Activated CD4-positive, alpha-beta T cell treated with anti-CD3 and anti-CD28 coated beads, Interleukin-2, amount 50 U/mL, for 1 hour (primary cell): ENCODE measurements at regions not wholly inside any gene's neighbourhood (a gene's known extent, or its start where the extent isn't known, plus 50 kb on each side); places are given as distances from the start of the nearest gene placed in this dataset.

ENCODE experiments used
- DNase-seq: peaks from one replicate; pipeline ENCODE4 v3.0.0-alpha.2; 2020

DNA sequence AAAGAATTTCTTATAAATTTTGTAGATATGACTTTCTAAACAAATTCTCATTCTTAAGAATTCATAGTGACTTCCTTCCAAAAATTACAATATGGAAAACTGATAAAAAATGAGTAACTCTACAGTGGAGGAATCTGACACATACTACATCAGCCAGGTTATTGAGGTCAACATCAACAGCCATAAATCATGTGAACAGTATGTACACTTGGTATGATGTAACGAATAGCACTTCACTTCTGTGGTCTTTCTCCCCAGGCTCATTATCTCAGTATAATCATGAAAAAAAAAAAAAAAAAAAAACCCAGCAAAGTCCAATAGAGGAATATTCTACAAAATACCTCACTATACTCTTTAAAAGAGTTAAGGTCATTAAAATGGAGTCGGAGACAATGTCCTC, 111.2 kb upstream of the SUCLG2 start:
- DNase-seq, result no peak

DNA sequence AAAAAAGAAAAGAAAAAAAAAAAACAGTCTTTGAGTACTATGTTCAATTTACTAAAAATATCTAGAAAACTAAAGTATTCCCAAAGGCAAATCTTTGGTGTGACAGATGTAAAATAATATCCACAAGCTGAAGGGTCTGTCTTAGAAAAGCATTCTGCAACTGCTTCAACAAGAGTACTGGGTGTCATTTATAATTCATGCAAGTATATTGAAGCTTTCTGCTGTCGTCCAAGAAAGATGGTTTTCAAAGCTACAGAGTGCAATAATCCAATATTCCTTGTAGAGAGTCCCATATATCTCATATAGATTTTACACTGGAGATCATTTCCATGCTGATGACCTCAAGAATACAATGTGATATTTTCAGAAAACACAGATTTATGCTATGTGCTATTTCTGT, 90.9 kb upstream of the SUCLG2 start:
- no peak for DNase-seq

DNA sequence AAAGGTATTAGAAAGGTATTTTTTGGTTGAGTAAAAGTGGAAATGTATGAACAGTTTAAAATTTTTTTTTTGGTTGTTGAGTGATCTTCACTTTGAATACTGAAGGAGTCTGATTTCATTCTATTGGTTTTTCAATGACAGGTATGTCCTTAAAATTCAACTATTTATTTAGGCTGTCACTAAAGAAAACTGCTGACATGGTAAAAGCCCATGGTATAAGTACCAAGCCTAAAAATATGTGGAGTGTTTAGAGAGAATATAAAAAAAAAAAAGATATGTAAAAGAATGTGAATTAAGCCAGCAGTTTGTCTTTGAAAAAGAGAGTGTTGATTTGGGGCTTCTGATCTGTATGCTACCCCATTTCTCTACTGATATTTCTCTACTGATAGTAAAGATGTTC, 90.3 kb upstream of the SUCLG2 start:
- DNase-seq, result no peak

DNA sequence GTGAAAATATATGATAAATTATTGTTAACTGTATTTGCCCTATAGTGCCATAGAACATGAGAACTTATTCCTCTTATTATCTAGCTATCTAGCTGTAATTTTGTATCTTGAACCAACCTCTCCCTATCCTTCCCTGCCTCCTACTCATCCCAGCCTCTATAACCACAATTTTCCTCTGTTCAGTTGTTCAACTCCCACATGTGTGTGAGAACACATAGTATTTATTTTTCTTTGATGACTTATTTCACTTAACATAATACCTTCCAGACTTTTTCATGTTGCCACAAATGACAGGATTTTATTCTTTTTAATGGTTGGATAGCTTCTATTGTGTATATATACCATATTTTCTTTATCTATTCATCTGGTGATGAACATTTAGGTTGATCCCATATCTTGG, 85.4 kb upstream of the SUCLG2 start:
- DNase-seq, result no peak

DNA sequence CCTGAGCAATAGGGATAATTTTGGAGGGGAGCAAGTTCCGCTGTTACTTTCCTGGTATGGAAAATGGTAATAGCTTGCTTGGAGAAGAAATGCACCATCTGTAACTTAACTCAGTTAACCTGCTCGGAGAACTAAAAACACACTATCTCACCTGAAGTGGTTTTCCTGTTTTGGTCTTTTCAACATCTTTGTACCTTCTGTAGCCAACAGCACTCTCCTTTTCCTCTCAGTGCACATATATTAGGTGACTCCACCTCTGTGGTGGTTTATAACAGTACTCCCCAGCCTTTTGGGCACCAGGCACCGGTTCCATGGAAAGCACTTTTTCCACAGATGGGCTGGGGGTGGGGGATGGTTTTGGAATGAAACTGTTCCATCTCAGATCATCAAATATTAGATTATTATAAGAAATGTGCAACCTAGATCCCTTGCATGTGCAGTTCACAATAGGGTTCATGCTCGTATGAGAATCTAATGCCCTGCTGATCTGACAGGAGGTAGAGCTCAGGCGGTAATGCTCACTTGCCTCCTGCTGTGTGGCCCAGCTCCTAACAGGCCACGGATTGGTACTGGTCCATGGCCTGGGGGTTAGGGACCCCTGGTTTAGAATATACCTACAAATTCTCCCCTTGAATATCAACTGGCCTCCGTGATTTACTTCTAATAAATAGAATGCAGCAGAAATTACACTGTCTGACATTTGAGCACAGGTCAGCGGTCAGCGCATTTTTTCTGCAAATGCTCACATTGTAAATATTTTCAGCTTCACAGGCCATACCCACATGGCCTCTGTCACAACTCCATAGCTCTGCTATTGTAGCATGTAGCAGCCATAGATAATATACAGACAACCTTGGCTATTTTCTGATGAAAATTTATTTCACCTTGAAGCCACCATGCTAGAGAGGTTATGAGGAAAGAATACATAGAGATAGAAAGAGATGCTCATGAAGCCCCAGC, 83.8 kb upstream of the SUCLG2 start:
- DNase-seq, result no peak

- no peak for DNase-seq
Observed at GRCh38 chr3:67737140-67737539, 82.7 kb upstream of the SUCLG2 start.

GRCh38 chr3:67733269-67733950, 79.0 kb upstream of the SUCLG2 start:
- no peak for DNase-seq

DNA sequence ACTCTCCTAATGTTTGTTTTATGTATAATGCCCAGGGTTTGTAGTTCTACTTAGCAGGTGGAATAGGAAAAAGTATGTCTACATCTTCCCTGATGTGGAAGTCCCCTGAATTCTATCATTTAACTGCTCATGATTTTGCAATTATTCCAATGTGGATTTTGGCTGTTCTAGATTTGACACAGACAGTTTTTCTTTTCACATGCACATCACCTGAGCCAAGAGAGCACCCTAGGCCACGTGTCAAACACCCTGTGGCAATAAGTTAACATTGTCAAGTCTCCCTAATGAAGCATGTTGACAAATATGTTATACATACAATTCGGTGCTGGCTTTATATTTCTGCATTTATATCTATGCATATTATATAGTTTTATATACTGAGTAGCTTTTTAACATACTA, 70.0 kb upstream of the SUCLG2 start:
- no peak for DNase-seq

GRCh38 chr3:67723863-67724262, 69.5 kb upstream of the SUCLG2 start:
- DNase-seq, result no peak

- DNase-seq, result no peak
Observed at GRCh38 chr3:67719333-67719732, 64.9 kb upstream of the SUCLG2 start.

GRCh38 chr3:67715971-67716370, 61.6 kb upstream of the SUCLG2 start:
- DNase-seq, result no peak

GRCh38 chr3:67713764-67714469, 59.5 kb upstream of the SUCLG2 start:
- no peak for DNase-seq

DNA sequence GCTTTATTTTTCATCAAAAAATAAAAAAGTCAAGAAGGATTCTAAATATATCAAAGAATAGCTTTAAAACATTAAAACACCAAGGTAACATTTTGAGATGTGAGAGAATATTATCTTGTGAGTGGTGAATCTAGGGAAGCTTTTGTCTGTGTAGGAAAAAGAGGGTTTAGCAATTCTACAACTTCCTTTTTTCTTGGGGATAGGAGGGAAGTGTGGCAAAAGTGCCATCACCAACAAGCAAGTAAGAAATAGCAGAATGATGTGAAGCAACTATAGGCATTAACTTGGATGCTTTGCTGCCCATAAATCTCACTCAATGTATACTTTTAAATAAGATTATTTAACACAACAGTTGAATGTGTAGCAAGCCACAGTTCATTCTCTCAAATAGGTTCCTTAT, 57.8 kb upstream of the SUCLG2 start:
- DNase-seq, result no peak

- no peak for DNase-seq
Observed at GRCh38 chr3:67710396-67710795, 56.0 kb upstream of the SUCLG2 start.

- no peak for DNase-seq
Observed at GRCh38 chr3:67706934-67707333, 52.5 kb upstream of the SUCLG2 start.

GRCh38 chr3:67704322-67704721, 49.9 kb upstream of the SUCLG2 start:
- DNase-seq, result no peak
